GM12878 (cell line): ENCODE measurements at regions not wholly inside any gene's neighbourhood (a gene's known extent, or its start where the extent isn't known, plus 50 kb on each side); places are given as distances from the start of the nearest gene placed in this dataset.

ENCODE experiments used
- ATAC-seq: fragments of 200-7000 bp; cut with Tn5 transposase; 3 replicates; pipeline ENCODE4 v1.9.1; 2020; ENCODE audit warnings: mild to moderate bottlenecking, moderate library complexity
- BruUV-seq: library from RNA; stranded (reverse); fragments of 400-500 nt; replicated peaks from 2 replicates; lab custom pipeline; 2021; lab: Mats Ljungman, UMichigan
- CTCF ChIA-PET: fragments of 300-600 bp; sonication (Branson Sonifier 250); formaldehyde crosslinking; extraction: SDS; loops from one replicate; lab custom pipeline; 2021; ENCODE audit warnings: inconsistent platforms; lab: Yijun Ruan, JAX
- POLR2A ChIA-PET: fragments of 350-600 bp; formaldehyde crosslinking; extraction: SDS; loops from one replicate; lab custom pipeline; 2021; ENCODE audit warnings: inconsistent platforms; lab: Charles Lee
- RAD21 ChIA-PET: fragments of 300-600 bp; sonication (Branson Sonifier 250); formaldehyde crosslinking; loops from one replicate; lab custom pipeline; 2023; ENCODE audit warnings: antibody characterized with exemption; ENCODE audit not compliant: unreplicated experiment; lab: Charles Lee
- SMC1A ChIA-PET: fragments of 300-600 bp; sonication (Branson Sonifier 250); formaldehyde crosslinking; loops from one replicate; lab custom pipeline; 2023; ENCODE audit not compliant: unreplicated experiment, uncharacterized antibody; lab: Charles Lee
- DNase-seq: peaks from one replicate; pipeline ENCODE4 v3.0.0-alpha.2; 2011; ENCODE audit warnings: low read depth, low spot score
- FAIRE-seq: peaks from 3 replicates; lab custom pipeline; 2011; peaks lifted over from hg19 to GRCh38; lab: Jason Lieb, UNC
- H2AFZ ChIP-seq: 2 replicates; pipeline ENCODE4 v1.6.0; 2011; ENCODE audit warnings: low read depth, low read length, control low read depth; ENCODE audit not compliant: control insufficient read depth
- H3K27ac ChIP-seq: 2 replicates; pipeline ENCODE4 v1.5.1; 2011; ENCODE audit warnings: control low read depth; ENCODE audit not compliant: control insufficient read depth, insufficient read depth
- H3K27me3 ChIP-seq, 2 experiments: replicated peaks in 1 of 2; 2 replicates each; pipeline versions ENCODE4 v1.6.0 to v1.6.1; 2011; ENCODE audit warnings: low read length in 1 of 2; ENCODE audit not compliant: control insufficient read depth in 2 of 2, insufficient read depth in 2 of 2
- H3K36me3 ChIP-seq, 2 experiments: 2 replicates each; pipeline ENCODE4 v1.5.1; 2011; ENCODE audit warnings: low read length in 1 of 2; ENCODE audit not compliant: control insufficient read depth in 2 of 2, insufficient read depth in 2 of 2
- H3K4me1 ChIP-seq: 2 replicates; pipeline ENCODE4 v1.6.1; 2011; ENCODE audit warnings: mild to moderate bottlenecking, low read length, moderate library complexity, mixed read lengths; ENCODE audit not compliant: control insufficient read depth, insufficient read depth
- H3K4me2 ChIP-seq: 2 replicates; pipeline ENCODE4 v1.6.0; 2011; ENCODE audit warnings: control low read depth; ENCODE audit not compliant: control insufficient read depth, insufficient read depth
- H3K4me3 ChIP-seq: fragments of 200-600 bp; sonication (generic); 2 replicates; pipeline ENCODE4 v1.5.1; 2016
- H3K79me2 ChIP-seq: 2 replicates; pipeline ENCODE4 v1.6.0; 2011; ENCODE audit warnings: low read length; ENCODE audit not compliant: control insufficient read depth, insufficient read depth
- H3K9ac ChIP-seq: 2 replicates; pipeline ENCODE4 v1.8.0; 2011; ENCODE audit warnings: low read length, control low read depth, mixed read lengths; ENCODE audit not compliant: control insufficient read depth, insufficient read depth
- H3K9me3 ChIP-seq: replicated peaks from 3 replicates; pipeline ENCODE4 v1.5.1; 2011; ENCODE audit warnings: mild to moderate bottlenecking, low read length; ENCODE audit not compliant: control insufficient read depth, insufficient read depth
- H4K20me1 ChIP-seq: 2 replicates; pipeline ENCODE4 v1.6.0; 2011; ENCODE audit not compliant: control insufficient read depth, insufficient read depth
- CHD1 ChIP-seq: IDR thresholded peaks from 2 replicates; pipeline ENCODE4 v1.6.1; 2012; ENCODE audit warnings: low read depth, low read length, improper control_type of control experiment
- EED ChIP-seq: sonication (generic); IDR thresholded peaks from 2 replicates; pipeline ENCODE4 v1.6.1; 2016; ENCODE audit warnings: antibody characterized with exemption, low read depth
- IRF4 ChIP-seq: IDR thresholded peaks from 2 replicates; pipeline ENCODE4 v1.6.1; 2011; ENCODE audit warnings: low read depth, low read length
- WGBS: methylation state at CpG from one replicate; pipeline ENCODE4 v1.1.6; 2016; ENCODE audit warnings: low lambda C conversion rate; ENCODE audit not compliant: insufficient replicate concordance, insufficient coverage; ENCODE audit errors: missing lambda C conversion rate; 5-methylcytosine and 5-hydroxymethylcytosine counted together
- in situ Hi-C: fragments of 300-500 bp; cut with MboI; formaldehyde crosslinking; loops from 9 replicates; pipeline ENCODE4 v1.14.3; 2018; ENCODE audit warnings: mixed read lengths
- intact Hi-C: fragments of 100-400 bp; cut with micrococcal nuclease; formaldehyde crosslinking; loops from one replicate; pipeline ENCODE4 v1.14.2; 2022; ENCODE audit not compliant: unreplicated experiment
- TF ChIP-seq, protein P1 (sequence below): IDR thresholded peaks from 2 replicates; pipeline ENCODE4 v1.6.1; 2011; ENCODE audit warnings: borderline replicate concordance, low read depth, mild to moderate bottlenecking, moderate library complexity, low read length; ENCODE audit not compliant: insufficient read depth, poor library complexity, severe bottlenecking

DNA sequence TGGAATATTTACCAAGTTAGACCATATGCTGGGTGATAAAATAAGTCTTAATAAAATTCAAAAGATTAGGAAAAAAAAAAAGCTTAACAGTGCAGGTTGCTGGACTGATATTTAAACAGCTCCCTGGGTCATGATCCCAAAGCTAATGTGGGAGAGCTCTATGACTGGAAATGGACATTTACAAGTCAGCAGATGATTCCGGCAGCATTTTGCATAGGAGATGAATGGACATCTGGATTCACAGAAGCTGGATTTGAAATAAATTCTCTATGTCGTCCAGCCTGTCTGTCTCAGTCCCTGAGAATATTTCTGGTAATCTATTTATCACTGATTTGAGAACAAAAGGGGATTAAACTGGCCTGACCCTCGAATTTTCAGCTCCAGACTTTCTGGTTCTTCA, 52.3 kb upstream of the KLHL25 start:
- no peaks in the 10 kb centered on the region for H3K27me3 ChIP-seq
- CTCF ChIA-PET, result interaction anchor here (1.1 to 2.0 kb wide), 4 partner anchors 10 to 16 kb away, joined by 3 to 5 read pairs (median 4); no protein-coding TSS in a partner anchor
- H3K79me2 ChIP-seq, result no peaks in the 10 kb centered on the region
- BruUV-seq, result no TSS peak
- H3K9me3 ChIP-seq, result no peaks in the 10 kb centered on the region
- H2AFZ ChIP-seq, result no peak overlapping the region
- RAD21 ChIA-PET, result interaction anchor here (1.0 to 1.2 kb wide), 2 partner anchors 12 to 120 kb away, joined by 3 to 4 read pairs; no protein-coding TSS in a partner anchor
- no peak overlapping the region for H3K9ac ChIP-seq
- no peak overlapping the region for H3K27ac ChIP-seq
- in situ Hi-C loops, result no loop called here
- POLR2A ChIA-PET, result interaction anchor here (0.6 kb wide), 1 partner anchor 504 kb away, joined by 3 read pairs; no protein-coding TSS in a partner anchor
- WGBS, result 21% methylated on average over 3 of the region's 3 CpGs
- FAIRE-seq, result no peak
- no peak for TF ChIP-seq CHD1
- TF ChIP-seq, all 136 proteins: peak for 0
- Histone ChIP-seq H3K4me2 (no peak overlapping the region), H4K20me1 (no peaks in the 10 kb centered on the region), H3K36me3 (no peaks in the 10 kb centered on the region), H3K4me3 (no peak overlapping the region), H3K4me1 (no peaks in the 10 kb centered on the region)
- ATAC-seq (no peak), DNase-seq (no peak)
- SMC1A ChIA-PET, result interaction anchor here (0.6 to 0.9 kb wide), 3 partner anchors 21 to 262 kb away, joined by 3 read pairs; no protein-coding TSS in a partner anchor
- intact Hi-C loops, result no loop called here

DNA sequence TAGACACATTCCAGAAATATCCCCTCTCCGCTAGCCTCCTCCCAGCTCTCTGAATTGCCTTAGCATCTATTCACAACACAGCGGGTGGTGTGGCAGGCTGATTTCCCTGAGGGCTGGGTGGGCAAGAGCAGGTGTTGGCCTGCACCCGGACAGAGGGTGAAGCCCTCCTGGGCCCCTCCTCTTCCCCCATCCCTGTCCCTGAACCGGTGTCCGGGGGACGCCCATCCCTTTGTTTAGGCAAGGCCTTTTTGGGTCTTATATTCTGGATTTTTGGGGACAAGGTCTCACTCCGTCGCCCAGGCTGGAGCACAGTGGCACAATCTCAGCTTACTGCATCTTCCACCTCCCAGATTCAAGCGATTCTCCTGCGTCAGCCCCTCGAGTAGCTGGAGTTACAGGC, 55.2 kb upstream of the KLHL25 start:
- no peaks in the 10 kb centered on the region for H3K79me2 ChIP-seq
- 52% methylated on average over 10 of the region's 11 CpGs for WGBS
- H3K36me3 ChIP-seq, result no peaks in the 10 kb centered on the region
- intact Hi-C loops (no loop called here), in situ Hi-C loops (loop anchor here (10.0 kb wide), 1 partner anchor 1745 kb away; no protein-coding TSS in a partner anchor)
- no peak overlapping the region for H2AFZ ChIP-seq
- H3K4me3 ChIP-seq, result no peak overlapping the region
- BruUV-seq, result no TSS peak
- H3K27ac ChIP-seq, result no peak overlapping the region
- no peaks in the 10 kb centered on the region for H3K9me3 ChIP-seq
- DNase-seq (no peak), ATAC-seq (no peak), FAIRE-seq (no peak)
- no peaks in the 10 kb centered on the region; a peak in 2 of 4 replicates for H3K27me3 ChIP-seq
- no peaks in the 10 kb centered on the region for H3K4me1 ChIP-seq
- ChIA-PET RAD21 (no interaction called here), SMC1A (no interaction called here), CTCF (interaction anchor here (1.3 kb wide), 1 partner anchor 8 kb away, joined by 3 read pairs; no protein-coding TSS in a partner anchor), POLR2A (no interaction called here)
- no peak overlapping the region for H3K4me2 ChIP-seq
- TF ChIP-seq, protein P1, sequence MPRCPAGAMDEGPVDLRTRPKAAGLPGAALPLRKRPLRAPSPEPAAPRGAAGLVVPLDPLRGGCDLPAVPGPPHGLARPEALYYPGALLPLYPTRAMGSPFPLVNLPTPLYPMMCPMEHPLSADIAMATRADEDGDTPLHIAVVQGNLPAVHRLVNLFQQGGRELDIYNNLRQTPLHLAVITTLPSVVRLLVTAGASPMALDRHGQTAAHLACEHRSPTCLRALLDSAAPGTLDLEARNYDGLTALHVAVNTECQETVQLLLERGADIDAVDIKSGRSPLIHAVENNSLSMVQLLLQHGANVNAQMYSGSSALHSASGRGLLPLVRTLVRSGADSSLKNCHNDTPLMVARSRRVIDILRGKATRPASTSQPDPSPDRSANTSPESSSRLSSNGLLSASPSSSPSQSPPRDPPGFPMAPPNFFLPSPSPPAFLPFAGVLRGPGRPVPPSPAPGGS, result no peak
- no peak for TF ChIP-seq EED
- TF ChIP-seq IRF4, result no peak
- H3K9ac ChIP-seq, result no peak overlapping the region
- no peaks in the 10 kb centered on the region for H4K20me1 ChIP-seq
